SK-N-SH treated with all-trans-retinoic acid at 6 μM for 48 hours (cell line): ENCODE measurements at regions not wholly inside any gene's neighbourhood (a gene's known extent, or its start where the extent isn't known, plus 50 kb on each side); places are given as distances from the start of the nearest gene placed in this dataset.

ENCODE experiments used
- ATAC-seq: fragments of 200-7000 bp; cut with Tn5 transposase; 3 replicates; pipeline ENCODE4 v1.9.1; 2020; ENCODE audit warnings: mild to moderate bottlenecking, moderate library complexity
- ARNTL ChIP-seq: fragments of 450-650 bp; formaldehyde crosslinking; IDR thresholded peaks from 2 replicates; pipeline ENCODE4 v1.5.0; 2020; ENCODE audit warnings: low read depth, mild to moderate bottlenecking, moderate library complexity, borderline replicate concordance
- BACH2 ChIP-seq: fragments of 250-450 bp; sonication (Bioruptor Pico); IDR thresholded peaks from 2 replicates; pipeline ENCODE4 v1.9.0; 2021; ENCODE audit warnings: mild to moderate bottlenecking, borderline replicate concordance
- CSDC2 ChIP-seq: fragments of 250-450 bp; sonication (Bioruptor Pico); IDR thresholded peaks from 2 replicates; pipeline ENCODE4 v1.5.0; 2020; ENCODE audit warnings: mild to moderate bottlenecking, moderate library complexity
- ESRRG ChIP-seq: fragments of 250-450 bp; sonication (Bioruptor Pico); IDR thresholded peaks from 2 replicates; pipeline ENCODE4 v1.6.1; 2021; ENCODE audit warnings: mild to moderate bottlenecking
- GLIS3 ChIP-seq: fragments of 250-450 bp; sonication (Bioruptor Pico); IDR thresholded peaks from 2 replicates; pipeline ENCODE4 v1.5.0; 2020; ENCODE audit warnings: mild to moderate bottlenecking, moderate library complexity
- ISL1 ChIP-seq: fragments of 250-450 bp; sonication (Bioruptor Pico); IDR thresholded peaks from 2 replicates; pipeline ENCODE4 v2.1.2; 2022; ENCODE audit warnings: mild to moderate bottlenecking, moderate library complexity
- OSR1 ChIP-seq: fragments of 250-450 bp; sonication (Bioruptor Pico); IDR thresholded peaks from 2 replicates; pipeline ENCODE4 v1.8.0; 2022; ENCODE audit warnings: moderate library complexity, mild to moderate bottlenecking, inconsistent platforms
- PATZ1 ChIP-seq: fragments of 250-450 bp; sonication (Bioruptor Pico); IDR thresholded peaks from 2 replicates; pipeline ENCODE4 v1.8.0; 2020; ENCODE audit warnings: mild to moderate bottlenecking, moderate library complexity, borderline replicate concordance
- POU6F1 ChIP-seq: fragments of 250-450 bp; sonication (Bioruptor Pico); IDR thresholded peaks from 2 replicates; pipeline ENCODE4 v1.8.0; 2021; ENCODE audit warnings: low read depth, mild to moderate bottlenecking, moderate library complexity, borderline replicate concordance
- PPARA ChIP-seq: fragments of 250-450 bp; sonication (Bioruptor Pico); IDR thresholded peaks from 2 replicates; pipeline ENCODE4 v1.5.0; 2020; ENCODE audit warnings: mild to moderate bottlenecking, borderline replicate concordance
- RARB ChIP-seq: fragments of 250-450 bp; sonication (Bioruptor Pico); IDR thresholded peaks from 2 replicates; pipeline ENCODE4 v1.8.0; 2021; ENCODE audit warnings: mild to moderate bottlenecking, moderate library complexity
- SNAI2 ChIP-seq: fragments of 250-450 bp; sonication (Bioruptor Pico); IDR thresholded peaks from 2 replicates; pipeline ENCODE4 v1.5.0; 2020; ENCODE audit warnings: mild to moderate bottlenecking, moderate library complexity
- TCF4 ChIP-seq: fragments of 250-450 bp; sonication (Bioruptor Pico); IDR thresholded peaks from 2 replicates; pipeline ENCODE4 v1.8.0; 2021; ENCODE audit warnings: mild to moderate bottlenecking, moderate library complexity, borderline replicate concordance
- ZC3H10 ChIP-seq: fragments of 250-450 bp; sonication (Bioruptor Pico); IDR thresholded peaks from 2 replicates; pipeline ENCODE4 v1.5.1; 2021; ENCODE audit warnings: mild to moderate bottlenecking, moderate library complexity
- ZFP30 ChIP-seq: fragments of 450-650 bp; formaldehyde crosslinking; IDR thresholded peaks from 2 replicates; pipeline ENCODE4 v1.5.0; 2022; ENCODE audit warnings: mild to moderate bottlenecking, moderate library complexity
- ZNF565 ChIP-seq: fragments of 450-650 bp; formaldehyde crosslinking; conservative IDR thresholded peaks from 2 replicates; pipeline ENCODE4 v1.5.0; 2020; ENCODE audit warnings: low read depth, mild to moderate bottlenecking, moderate library complexity
- ZNF70 ChIP-seq: fragments of 450-650 bp; formaldehyde crosslinking; IDR thresholded peaks from 2 replicates; pipeline ENCODE4 v1.5.0; 2020; ENCODE audit warnings: mild to moderate bottlenecking, moderate library complexity
- ZNF8 ChIP-seq: fragments of 450-650 bp; formaldehyde crosslinking; IDR thresholded peaks from 2 replicates; pipeline ENCODE4 v1.5.0; 2020; ENCODE audit warnings: mild to moderate bottlenecking, moderate library complexity
- TF ChIP-seq, protein P1 (sequence below): fragments of 250-450 bp; sonication (Bioruptor Pico); IDR thresholded peaks from 2 replicates; pipeline ENCODE4 v1.5.1; 2020; ENCODE audit warnings: low read depth, mild to moderate bottlenecking, moderate library complexity

GRCh38 chr3:72436863-72437592 is 411.2 kb downstream of the SHQ1 start:
- ATAC-seq = no peak
- TF ChIP-seq GLIS3 = no peak
- TF ChIP-seq TCF4 (CRISPR knock-in tag) = no peak
- no peak for TF ChIP-seq RARB
- TF ChIP-seq PPARA (CRISPR knock-in tag) = no peak
- TF ChIP-seq ZC3H10 (CRISPR knock-in tag) = no peak
- TF ChIP-seq CSDC2 = no peak
- no peak for TF ChIP-seq ZNF8 (CRISPR knock-in tag)
- no peak for TF ChIP-seq ZNF565
- TF ChIP-seq ARNTL (CRISPR knock-in tag) = no peak
- TF ChIP-seq OSR1 (CRISPR knock-in tag) = no peak
- no peak for TF ChIP-seq ESRRG (CRISPR knock-in tag)
- TF ChIP-seq ZNF70 (CRISPR knock-in tag) = no peak
- TF ChIP-seq, all 23 proteins: peak for 0

DNA sequence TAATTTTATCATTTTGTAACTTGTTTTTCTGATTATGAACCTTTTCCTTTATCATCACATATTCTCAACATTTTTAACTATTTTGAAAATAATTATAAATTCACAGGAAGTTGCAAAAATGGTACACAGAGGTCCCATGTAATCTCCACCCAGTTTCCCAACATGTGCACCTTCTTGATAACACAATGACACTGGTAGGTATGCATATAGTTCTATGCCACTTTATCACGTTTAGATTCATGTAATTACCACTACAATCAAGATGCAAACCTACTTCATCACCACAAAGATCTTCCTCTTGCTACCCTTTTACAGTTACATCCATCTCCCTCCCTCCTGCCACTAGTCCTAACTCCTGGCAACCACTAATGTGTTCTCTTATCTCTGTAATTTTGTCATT is 413.9 kb downstream of the SHQ1 start:
- no peak for ATAC-seq
- TF ChIP-seq ZNF70 (CRISPR knock-in tag) (no peak), POU6F1 (CRISPR knock-in tag) (no peak), ZC3H10 (CRISPR knock-in tag) (no peak), SNAI2 (CRISPR knock-in tag) (no peak), CSDC2 (no peak)
- TF ChIP-seq, protein P1, sequence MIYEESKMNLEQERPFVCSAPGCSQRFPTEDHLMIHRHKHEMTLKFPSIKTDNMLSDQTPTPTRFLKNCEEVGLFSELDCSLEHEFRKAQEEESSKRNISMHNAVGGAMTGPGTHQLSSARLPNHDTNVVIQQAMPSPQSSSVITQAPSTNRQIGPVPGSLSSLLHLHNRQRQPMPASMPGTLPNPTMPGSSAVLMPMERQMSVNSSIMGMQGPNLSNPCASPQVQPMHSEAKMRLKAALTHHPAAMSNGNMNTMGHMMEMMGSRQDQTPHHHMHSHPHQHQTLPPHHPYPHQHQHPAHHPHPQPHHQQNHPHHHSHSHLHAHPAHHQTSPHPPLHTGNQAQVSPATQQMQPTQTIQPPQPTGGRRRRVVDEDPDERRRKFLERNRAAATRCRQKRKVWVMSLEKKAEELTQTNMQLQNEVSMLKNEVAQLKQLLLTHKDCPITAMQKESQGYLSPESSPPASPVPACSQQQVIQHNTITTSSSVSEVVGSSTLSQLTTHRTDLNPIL (CRISPR knock-in tag) = no peak

- ATAC-seq = no peak
- TF ChIP-seq ZNF70 (CRISPR knock-in tag) (no peak), OSR1 (CRISPR knock-in tag) (no peak), BACH2 (CRISPR knock-in tag) (no peak), ARNTL (CRISPR knock-in tag) (no peak), ZNF565 (no peak), ISL1 (no peak), PPARA (CRISPR knock-in tag) (no peak), ZNF8 (CRISPR knock-in tag) (no peak), POU6F1 (CRISPR knock-in tag) (no peak), GLIS3 (no peak)
- TF ChIP-seq, protein P1 (CRISPR knock-in tag) = no peak
Observed at GRCh38 chr3:72432246-72432645, 416.0 kb downstream of the SHQ1 start.

GRCh38 chr3:72429589-72430353 is 418.5 kb downstream of the SHQ1 start:
- ATAC-seq = no peak
- no peak for TF ChIP-seq PATZ1
- TF ChIP-seq OSR1 (CRISPR knock-in tag) = no peak
- no peak for TF ChIP-seq ZFP30 (CRISPR knock-in tag)
- TF ChIP-seq ARNTL (CRISPR knock-in tag) = no peak
- no peak for TF ChIP-seq ESRRG (CRISPR knock-in tag)
